Osteoblast (primary cell): ENCODE measurements at regions not wholly inside any gene's neighbourhood (a gene's known extent, or its start where the extent isn't known, plus 50 kb on each side); places are given as distances from the start of the nearest gene placed in this dataset.
A peak's percentile ranks its signal among the peaks of the same experiment; 100 is the strongest.

ENCODE experiments used
- DNase-seq: peaks from one replicate; pipeline ENCODE4 v3.0.0; 2011; ENCODE audit warnings: low spot score, mixed read lengths; ENCODE audit not compliant: insufficient read length; ENCODE audit errors: missing footprints
- H2AFZ ChIP-seq: 2 replicates; pipeline ENCODE4 v1.6.0; 2011; ENCODE audit warnings: mild to moderate bottlenecking, low read length
- H3K27ac ChIP-seq: 2 replicates; pipeline ENCODE4 v1.5.1; 2011; ENCODE audit warnings: mild to moderate bottlenecking, low read depth, low read length, moderate library complexity
- H3K27me3 ChIP-seq: 2 replicates; pipeline ENCODE4 v1.6.0; 2012; ENCODE audit warnings: mild to moderate bottlenecking, control low read depth, inconsistent platforms, low read length, moderate library complexity; ENCODE audit not compliant: insufficient read depth
- H3K36me3 ChIP-seq: 2 replicates; pipeline ENCODE4 v1.5.1; 2011; ENCODE audit warnings: mild to moderate bottlenecking, low read length, control low read depth, moderate library complexity; ENCODE audit not compliant: insufficient read depth
- H3K4me1 ChIP-seq: 2 replicates; pipeline ENCODE4 v1.5.1; 2011; ENCODE audit warnings: mild to moderate bottlenecking, low read length, control low read depth, moderate library complexity; ENCODE audit not compliant: insufficient read depth
- H3K4me2 ChIP-seq: 2 replicates; pipeline ENCODE4 v1.6.0; 2011; ENCODE audit warnings: mild to moderate bottlenecking, low read length; ENCODE audit not compliant: insufficient read depth
- H3K4me3 ChIP-seq: fragments of 200-600 bp; sonication (generic); 3 replicates; pipeline ENCODE4 v1.5.1; 2012; ENCODE audit warnings: mild to moderate bottlenecking, low read length, inconsistent platforms; ENCODE audit not compliant: insufficient read depth
- H3K79me2 ChIP-seq: 2 replicates; pipeline ENCODE4 v1.6.0; 2012; ENCODE audit warnings: mild to moderate bottlenecking, low read length, control low read depth, inconsistent platforms; ENCODE audit not compliant: insufficient read depth
- H3K9me3 ChIP-seq: 2 replicates; pipeline ENCODE4 v1.5.1; 2011; ENCODE audit warnings: low read depth, low read length, control low read depth
- H4K20me1 ChIP-seq: 2 replicates; pipeline ENCODE4 v1.6.0; 2012; ENCODE audit warnings: mild to moderate bottlenecking, low read length, control low read depth; ENCODE audit not compliant: insufficient read depth
- CTCF ChIP-seq: IDR thresholded peaks from 2 replicates; pipeline ENCODE4 v1.5.1; 2011; ENCODE audit warnings: mild to moderate bottlenecking, low read depth, low read length, moderate library complexity; ENCODE audit errors: extremely low read depth

- no peak overlapping the region for H3K4me2 ChIP-seq
- H4K20me1 ChIP-seq: no peaks in the 10 kb centered on the region
- no peaks in the 10 kb centered on the region for H3K27me3 ChIP-seq
- H3K4me3 ChIP-seq: no peak overlapping the region
- peaks cover 15% of the 10 kb centered on the region for H3K4me1 ChIP-seq
- no peaks in the 10 kb centered on the region for H3K36me3 ChIP-seq
- H2AFZ ChIP-seq: no peak overlapping the region
- DNase-seq: peak; percentile 39
- no peaks in the 10 kb centered on the region for H3K79me2 ChIP-seq
- H3K9me3 ChIP-seq: no peaks in the 10 kb centered on the region
- no peak for TF ChIP-seq CTCF
- H3K27ac ChIP-seq: no peak overlapping the region
Measured at GRCh38 chr20:50261471-50262212, 71.0 kb downstream of the CEBPB start.

GRCh38 chr20:50263831-50264230 is 73.2 kb downstream of the CEBPB start:
- H3K79me2 ChIP-seq: no peaks in the 10 kb centered on the region
- no peak overlapping the region for H3K27ac ChIP-seq
- no peak overlapping the region for H3K4me2 ChIP-seq
- peak; percentile 66 for DNase-seq
- no peak overlapping the region for H2AFZ ChIP-seq
- no peaks in the 10 kb centered on the region for H3K9me3 ChIP-seq
- H3K4me1 ChIP-seq: peaks cover 22% of the 10 kb centered on the region
- no peaks in the 10 kb centered on the region for H3K27me3 ChIP-seq
- H4K20me1 ChIP-seq: no peaks in the 10 kb centered on the region
- no peak overlapping the region for H3K4me3 ChIP-seq
- TF ChIP-seq CTCF: no peak
- no peaks in the 10 kb centered on the region for H3K36me3 ChIP-seq

GRCh38 chr20:50264534-50265145 is 74.0 kb downstream of the CEBPB start:
- Histone ChIP-seq H3K4me1 (peaks cover 20% of the 10 kb centered on the region), H3K9me3 (no peaks in the 10 kb centered on the region), H3K36me3 (no peaks in the 10 kb centered on the region)

More at GRCh38 chr20:50264534-50265145, 74.0 kb downstream of the CEBPB start:
- Histone ChIP-seq H3K79me2 (no peaks in the 10 kb centered on the region), H3K4me3 (no peak overlapping the region), H4K20me1 (no peaks in the 10 kb centered on the region), H3K27ac (no peak overlapping the region), H3K27me3 (no peaks in the 10 kb centered on the region), H3K4me2 (no peak overlapping the region), H2AFZ (no peak overlapping the region)
- no peak for TF ChIP-seq CTCF
- DNase-seq: peak; percentile 17
